ENCODE measurements at regions not wholly inside any gene's neighbourhood (a gene's known extent, or its start where the extent isn't known, plus 50 kb on each side); places are given as distances from the start of the nearest gene placed in this dataset.

GRCh38 chr4:170772429-170772828, 682.7 kb upstream of the AADAT start:
- no peak for TF ChIP-seq CTCF (IDR thresholded peaks at IDR 0.05)
- no peak for TF ChIP-seq POLR2A (IDR thresholded peaks at IDR 0.05)

Data from testis (tissue), 2 donors.